H1 (cell line): ENCODE measurements at regions not wholly inside any gene's neighbourhood (a gene's known extent, or its start where the extent isn't known, plus 50 kb on each side); places are given as distances from the start of the nearest gene placed in this dataset.

Experiments used
- CTCF ChIA-PET: fragments of 300-600 bp; sonication (Branson Sonifier 250); formaldehyde crosslinking; loops from one replicate; lab custom pipeline; 2021; ENCODE audit not compliant: partially characterized antibody; lab: Charles Lee
- POLR2A ChIA-PET: fragments of 300-600 bp; sonication (Branson Sonifier 250); formaldehyde crosslinking; loops from one replicate; lab custom pipeline; 2021; ENCODE audit warnings: inconsistent platforms; ENCODE audit not compliant: partially characterized antibody; lab: Charles Lee
- DNase-seq, 2 experiments: peaks; one replicate each; pipeline versions ENCODE4 v3.0.0 to v3.0.0-alpha.2; 2010 to 2022; ENCODE audit warnings: low spot score in 2 of 2, low read depth in 1 of 2, mixed read lengths in 1 of 2
- FAIRE-seq: peaks from 2 replicates; lab custom pipeline; 2011; peaks lifted over from hg19 to GRCh38; lab: Jason Lieb, UNC
- H2AFZ ChIP-seq: 2 replicates; pipeline ENCODE4 v1.8.1; 2012; ENCODE audit warnings: low read length, inconsistent platforms
- H2AK5ac ChIP-seq: 2 replicates; pipeline ENCODE4 v1.6.1; 2013; ENCODE audit warnings: low read depth, low read length
- H2BK120ac ChIP-seq: replicated peaks from 2 replicates; pipeline ENCODE3; 2013; ENCODE audit warnings: low read depth, low read length, inconsistent platforms
- H2BK12ac ChIP-seq: 2 replicates; pipeline ENCODE4 v1.6.1; 2013; ENCODE audit warnings: low read depth, low read length
- H2BK15ac ChIP-seq: 2 replicates; pipeline ENCODE4 v1.6.1; 2013; ENCODE audit warnings: low read length
- H2BK20ac ChIP-seq: 2 replicates; pipeline ENCODE4 v1.6.1; 2013; ENCODE audit warnings: low read length
- H2BK5ac ChIP-seq: 2 replicates; pipeline ENCODE4 v1.6.1; 2013; ENCODE audit warnings: low read depth, low read length
- H3K14ac ChIP-seq: 2 replicates; pipeline ENCODE4 v1.6.1; 2013; ENCODE audit warnings: inconsistent platforms; ENCODE audit not compliant: insufficient read length
- H3K18ac ChIP-seq: 2 replicates; pipeline ENCODE4 v1.6.1; 2013; ENCODE audit warnings: low read length; ENCODE audit errors: extremely low read depth
- H3K23ac ChIP-seq: 2 replicates; pipeline ENCODE4 v1.6.1; 2013; ENCODE audit warnings: inconsistent platforms; ENCODE audit not compliant: insufficient read length
- H3K23me2 ChIP-seq: 2 replicates; pipeline ENCODE4 v1.6.1; 2013; ENCODE audit warnings: low read depth, low read length
- H3K27ac ChIP-seq: 2 replicates; pipeline ENCODE4 v1.6.1; 2011; ENCODE audit warnings: low read depth, low read length, inconsistent platforms
- H3K27me3 ChIP-seq, 4 experiments: replicated peaks in 1 of 4; 1 replicate in 1 of 4; 2 replicates in 3 of 4; pipeline versions ENCODE4 v1.6.1 to v1.8.1; 2011 to 2013; ENCODE audit warnings: low read length in 3 of 4, mild to moderate bottlenecking in 3 of 4, inconsistent platforms in 2 of 4, mixed read lengths in 2 of 4, moderate library complexity in 1 of 4; ENCODE audit not compliant: control insufficient read depth in 3 of 4, insufficient read depth in 3 of 4; ENCODE audit errors: extremely low read depth in 1 of 4
- H3K36me3 ChIP-seq, 4 experiments: 2 replicates each; pipeline versions ENCODE4 v1.6.1 to v1.8.1; 2011 to 2013; ENCODE audit warnings: mild to moderate bottlenecking in 4 of 4, low read length in 3 of 4, moderate library complexity in 2 of 4, control low read depth in 1 of 4, inconsistent platforms in 1 of 4; ENCODE audit not compliant: insufficient read depth in 4 of 4, control insufficient read depth in 2 of 4
- H3K4ac ChIP-seq: replicated peaks from 2 replicates; pipeline ENCODE3; 2013; ENCODE audit warnings: low read length, low read depth, mixed read lengths, inconsistent platforms; ENCODE audit not compliant: insufficient read length
- H3K4me1 ChIP-seq, 4 experiments: replicated peaks in 1 of 4; 1 replicate in 1 of 4; 2 replicates in 3 of 4; pipeline versions ENCODE4 v1.6.1 to v1.8.1; 2011 to 2013; ENCODE audit warnings: low read length in 3 of 4, inconsistent platforms in 2 of 4, mixed read lengths in 1 of 4; ENCODE audit not compliant: insufficient read depth in 4 of 4, control insufficient read depth in 3 of 4
- H3K4me2 ChIP-seq, 2 experiments: 2 replicates each; pipeline versions ENCODE4 v1.6.1 to v1.8.1; 2011 to 2013; ENCODE audit warnings: low read depth in 2 of 2, low read length in 2 of 2, control low read depth in 1 of 2, inconsistent platforms in 1 of 2, mild to moderate bottlenecking in 1 of 2; ENCODE audit not compliant: insufficient read depth in 1 of 2
- H3K4me3 ChIP-seq, 4 experiments: fragments of 200-600, 300-600 bp in 1 of 4; sonication (generic), shearing (Covaris generic), sonication (Bioruptor Twin) in 1 of 4; 2 replicates each; pipeline versions ENCODE4 v1.5.1 to v1.8.1; 2011 to 2016; ENCODE audit warnings: low read length in 4 of 4, low read depth in 3 of 4, control low read depth in 2 of 4, inconsistent platforms in 2 of 4, mild to moderate bottlenecking in 2 of 4, mixed read lengths in 1 of 4, moderate library complexity in 1 of 4; ENCODE audit not compliant: insufficient read depth in 2 of 4; ENCODE audit errors: extremely low read depth in 1 of 4
- H3K56ac ChIP-seq: replicated peaks from 2 replicates; pipeline ENCODE3; 2013; ENCODE audit warnings: low read depth, mild to moderate bottlenecking, mixed read lengths, low read length, inconsistent platforms; ENCODE audit not compliant: insufficient read length
- H3K79me1 ChIP-seq: 2 replicates; pipeline ENCODE4 v1.6.1; 2013; ENCODE audit warnings: low read depth, low read length, control low read depth
- H3K79me2 ChIP-seq, 2 experiments: 2 replicates each; pipeline versions ENCODE4 v1.6.1 to v1.8.1; 2012 to 2013; ENCODE audit warnings: low read length in 2 of 2, mild to moderate bottlenecking in 2 of 2, inconsistent platforms in 1 of 2; ENCODE audit not compliant: insufficient read depth in 2 of 2, control insufficient read depth in 1 of 2
- H3K9ac ChIP-seq, 4 experiments: replicated peaks in 1 of 4; 1 replicate in 1 of 4; 2 replicates in 3 of 4; pipeline versions ENCODE4 v1.6.1 to v1.8.1; 2011 to 2013; ENCODE audit warnings: low read depth in 3 of 4, low read length in 3 of 4, control low read depth in 2 of 4, mild to moderate bottlenecking in 2 of 4, moderate library complexity in 2 of 4, inconsistent platforms in 1 of 4; ENCODE audit errors: extremely low read depth in 1 of 4
- H3K9me3 ChIP-seq, 2 experiments: 2 replicates each; pipeline versions ENCODE4 v1.6.1 to v1.8.1; 2012 to 2013; ENCODE audit warnings: mild to moderate bottlenecking in 2 of 2, moderate library complexity in 2 of 2, control low read depth in 1 of 2, inconsistent platforms in 1 of 2, low read depth in 1 of 2, low read length in 1 of 2, mixed read lengths in 1 of 2; ENCODE audit not compliant: insufficient read depth in 2 of 2
- H4K20me1 ChIP-seq, 2 experiments: replicated peaks in 1 of 2; 2 replicates each; pipeline versions ENCODE3 to v1.8.1; 2011 to 2013; ENCODE audit warnings: inconsistent platforms in 2 of 2, low read length in 2 of 2, mild to moderate bottlenecking in 1 of 2; ENCODE audit not compliant: insufficient read depth in 2 of 2, control insufficient read depth in 1 of 2
- H4K5ac ChIP-seq: 2 replicates; pipeline ENCODE4 v1.6.1; 2013; ENCODE audit warnings: low read length, low read depth, mixed read lengths, inconsistent platforms; ENCODE audit not compliant: insufficient read length
- H4K8ac ChIP-seq: 2 replicates; pipeline ENCODE4 v1.8.0; 2013; ENCODE audit warnings: mild to moderate bottlenecking, moderate library complexity, low read length, inconsistent platforms; ENCODE audit not compliant: insufficient read depth; ENCODE audit errors: extremely low read depth
- H4K91ac ChIP-seq: replicated peaks from 2 replicates; pipeline ENCODE3; 2013; ENCODE audit warnings: low read length, mixed read lengths, inconsistent platforms; ENCODE audit not compliant: insufficient read length
- HDAC6 ChIP-seq: IDR thresholded peaks from one replicate; pipeline ENCODE4 v1.7.1; 2012; ENCODE audit warnings: low read depth, mild to moderate bottlenecking, inconsistent platforms, low read length, moderate library complexity
- JUN ChIP-seq: IDR thresholded peaks from 2 replicates; pipeline ENCODE4 v1.6.1; 2011; ENCODE audit warnings: low read depth, mild to moderate bottlenecking, improper control_type of control experiment, low read length
- KDM4A ChIP-seq: IDR thresholded peaks from one replicate; pipeline ENCODE4 v1.7.1; 2012; ENCODE audit warnings: low read depth, mild to moderate bottlenecking, moderate library complexity, low read length, inconsistent platforms; ENCODE audit not compliant: severe bottlenecking
- RAD21 ChIP-seq, 2 experiments: IDR thresholded peaks in 1 of 2; conservative IDR thresholded peaks in 1 of 2; 2 replicates each; pipeline ENCODE4 v1.6.1; 2011; ENCODE audit warnings: low read depth in 2 of 2, low read length in 2 of 2, improper control_type of control experiment in 1 of 2, inconsistent platforms in 1 of 2, mild to moderate bottlenecking in 1 of 2, moderate library complexity in 1 of 2
- TEAD4 ChIP-seq: IDR thresholded peaks from 2 replicates; pipeline ENCODE4 v1.6.1; 2012; ENCODE audit warnings: low read depth, low read length, inconsistent platforms, mixed read lengths
- WGBS, 2 experiments: shearing (Covaris generic) in 1 of 2; methylation state at CpG; one replicate each; pipeline versions ENCODE4 v1.1.6 to v1.1.7; 2013 to 2015; ENCODE audit warnings: low lambda C conversion rate in 2 of 2, mixed read lengths in 2 of 2, inconsistent platforms in 1 of 2, low coverage in 1 of 2, missing lambda C conversion rate in 1 of 2; ENCODE audit not compliant: insufficient replicate concordance in 2 of 2, insufficient coverage in 1 of 2, insufficient read length in 1 of 2; ENCODE audit errors: extremely low coverage in 1 of 2, missing lambda C conversion rate in 1 of 2; 5-methylcytosine and 5-hydroxymethylcytosine counted together
- TF ChIP-seq, protein P1 (sequence below), 3 experiments: IDR thresholded peaks; 1 replicate in 2 of 3; 2 replicates in 1 of 3; pipeline versions ENCODE4 v1.5.1 to v1.6.1; 2011; ENCODE audit warnings: low read length in 3 of 3, mild to moderate bottlenecking in 3 of 3, inconsistent platforms in 2 of 3, low read depth in 1 of 3, moderate library complexity in 1 of 3; ENCODE audit not compliant: insufficient read depth in 1 of 3; ENCODE audit errors: control extremely low read depth in 1 of 3

DNA sequence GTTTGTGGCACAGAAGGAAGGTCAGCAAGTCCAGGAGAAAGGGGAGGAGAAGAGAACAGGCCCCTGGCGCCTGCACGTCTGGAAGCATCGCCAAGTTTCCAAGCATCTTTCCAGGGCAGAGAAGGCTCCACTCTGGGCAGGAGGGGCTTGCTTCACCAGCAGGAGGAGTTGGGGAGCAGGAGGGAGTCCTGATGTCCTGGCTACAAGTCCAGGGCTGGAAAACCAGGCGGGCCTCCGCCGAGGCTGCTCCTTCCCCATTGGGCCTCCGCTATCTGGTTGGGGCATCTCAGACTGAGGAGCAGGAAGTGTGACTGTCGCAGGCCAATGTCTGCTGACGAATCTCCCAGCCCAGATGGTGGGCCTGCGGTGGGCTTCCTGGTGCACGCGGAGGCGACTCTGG, 421.9 kb downstream of the PREX1 start:
- Histone ChIP-seq H3K4me1 (peaks cover 2 to 9% (median 6%) of the 10 kb centered on the region in 4 experiments; a peak in 5 of 7 replicates), H2BK120ac (no peak overlapping the region), H3K79me1 (no peaks in the 10 kb centered on the region), H4K8ac (no peak overlapping the region), H3K27me3 (no peaks in the 10 kb centered on the region; a peak in 1 of 7 replicates), H3K23ac (no peak overlapping the region), H3K23me2 (no peaks in the 10 kb centered on the region), H3K4me2 (no peak overlapping the region; a peak in 1 of 4 replicates), H3K4ac (no peak overlapping the region), H3K4me3 (no peak overlapping the region), H4K91ac (peak overlapping the region; percentile 20), H2AFZ (no peak overlapping the region), H2BK15ac (0 out of 2 replicates have a peak overlapping the region, but pooled peaks have one; percentile 34), H3K79me2 (no peaks in the 10 kb centered on the region), H3K56ac (no peak overlapping the region), H4K5ac (no peak overlapping the region), H4K20me1 (no peaks in the 10 kb centered on the region), H3K9me3 (no peaks in the 10 kb centered on the region), H3K18ac (no peak overlapping the region; the same call in 1 of the 2 replicates), H3K27ac (no peak overlapping the region), H2AK5ac (0 out of 2 replicates have a peak overlapping the region, but pooled peaks have one; percentile 17), H3K14ac (no peak overlapping the region), H3K9ac (no peak overlapping the region), H3K36me3 (no peaks in the 10 kb centered on the region), H2BK5ac (no peak overlapping the region), H2BK12ac (peak overlapping the region; percentile 42; the same call in 1 of the 2 replicates), H2BK20ac (no peak overlapping the region)
- no peak for FAIRE-seq
- CTCF ChIA-PET = interaction anchor here (2.0 to 3.3 kb wide), 3 partner anchors 10 to 22 kb away, joined by 5 to 24 read pairs (median 15); no protein-coding TSS in a partner anchor
- DNase-seq = peak in 1 of 2 experiments; percentile 68
- 86% methylated on average over 4 of the region's 13 CpGs; no CpG with 5 or more reads in 1 of the 2 experiments for WGBS, 2 experiments
- TF ChIP-seq KDM4A (no peak), TEAD4 (no peak), RAD21 (IDR thresholded peaks at IDR 0.05 in 1 of 2, conservative IDR thresholded peaks at IDR 0.05 in 1 of 2; ENCODE audit: low read depth in 2 of 2, low read length in 2 of 2) (peak; percentile 53 to 67), JUN (no peak), HDAC6 (no peak)
- TF ChIP-seq, protein P1, sequence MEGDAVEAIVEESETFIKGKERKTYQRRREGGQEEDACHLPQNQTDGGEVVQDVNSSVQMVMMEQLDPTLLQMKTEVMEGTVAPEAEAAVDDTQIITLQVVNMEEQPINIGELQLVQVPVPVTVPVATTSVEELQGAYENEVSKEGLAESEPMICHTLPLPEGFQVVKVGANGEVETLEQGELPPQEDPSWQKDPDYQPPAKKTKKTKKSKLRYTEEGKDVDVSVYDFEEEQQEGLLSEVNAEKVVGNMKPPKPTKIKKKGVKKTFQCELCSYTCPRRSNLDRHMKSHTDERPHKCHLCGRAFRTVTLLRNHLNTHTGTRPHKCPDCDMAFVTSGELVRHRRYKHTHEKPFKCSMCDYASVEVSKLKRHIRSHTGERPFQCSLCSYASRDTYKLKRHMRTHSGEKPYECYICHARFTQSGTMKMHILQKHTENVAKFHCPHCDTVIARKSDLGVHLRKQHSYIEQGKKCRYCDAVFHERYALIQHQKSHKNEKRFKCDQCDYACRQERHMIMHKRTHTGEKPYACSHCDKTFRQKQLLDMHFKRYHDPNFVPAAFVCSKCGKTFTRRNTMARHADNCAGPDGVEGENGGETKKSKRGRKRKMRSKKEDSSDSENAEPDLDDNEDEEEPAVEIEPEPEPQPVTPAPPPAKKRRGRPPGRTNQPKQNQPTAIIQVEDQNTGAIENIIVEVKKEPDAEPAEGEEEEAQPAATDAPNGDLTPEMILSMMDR (IDR thresholded peaks at IDR 0.05; ENCODE audit: control extremely low read depth in 1 of 3, insufficient read depth in 1 of 3, low read depth in 1 of 3, low read length in 3 of 3) = peak; percentile 43 to 70 (median 68); a peak in 3 of 4 replicates
- POLR2A ChIA-PET = no interaction called here
